GM20000 (cell line): ENCODE measurements at regions not wholly inside any gene's neighbourhood (a gene's known extent, or its start where the extent isn't known, plus 50 kb on each side); places are given as distances from the start of the nearest gene placed in this dataset.

ENCODE experiments used
- DNase-seq: peaks from one replicate; pipeline ENCODE4 v3.0.0; 2012; ENCODE audit warnings: low spot score
- TF ChIP-seq, protein P1 (sequence below): IDR thresholded peaks from 2 replicates; pipeline ENCODE4 v1.5.1; 2012; ENCODE audit warnings: mild to moderate bottlenecking, control low read depth; ENCODE audit errors: extremely low read depth, missing control alignments

DNA sequence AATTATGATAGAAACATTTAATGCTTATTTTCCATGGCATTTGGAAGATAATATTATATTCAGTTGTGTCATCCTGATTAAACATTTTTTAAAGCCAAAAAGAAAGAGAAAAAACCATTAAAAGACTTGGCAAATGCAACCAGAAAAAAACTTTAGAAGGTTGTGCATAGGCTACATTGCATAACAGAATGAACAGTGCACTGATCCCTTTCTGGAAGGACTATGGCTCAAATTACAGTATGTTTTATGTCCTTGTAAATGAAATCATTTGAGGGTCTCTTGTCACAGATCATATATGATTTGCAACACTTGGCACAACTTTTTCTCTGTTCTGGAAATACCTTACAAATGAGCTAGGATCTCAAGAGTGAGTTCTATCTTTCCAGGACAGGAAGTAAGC, 275.2 kb upstream of the FLRT2 start:
- no peak for DNase-seq
- TF ChIP-seq, protein P1, sequence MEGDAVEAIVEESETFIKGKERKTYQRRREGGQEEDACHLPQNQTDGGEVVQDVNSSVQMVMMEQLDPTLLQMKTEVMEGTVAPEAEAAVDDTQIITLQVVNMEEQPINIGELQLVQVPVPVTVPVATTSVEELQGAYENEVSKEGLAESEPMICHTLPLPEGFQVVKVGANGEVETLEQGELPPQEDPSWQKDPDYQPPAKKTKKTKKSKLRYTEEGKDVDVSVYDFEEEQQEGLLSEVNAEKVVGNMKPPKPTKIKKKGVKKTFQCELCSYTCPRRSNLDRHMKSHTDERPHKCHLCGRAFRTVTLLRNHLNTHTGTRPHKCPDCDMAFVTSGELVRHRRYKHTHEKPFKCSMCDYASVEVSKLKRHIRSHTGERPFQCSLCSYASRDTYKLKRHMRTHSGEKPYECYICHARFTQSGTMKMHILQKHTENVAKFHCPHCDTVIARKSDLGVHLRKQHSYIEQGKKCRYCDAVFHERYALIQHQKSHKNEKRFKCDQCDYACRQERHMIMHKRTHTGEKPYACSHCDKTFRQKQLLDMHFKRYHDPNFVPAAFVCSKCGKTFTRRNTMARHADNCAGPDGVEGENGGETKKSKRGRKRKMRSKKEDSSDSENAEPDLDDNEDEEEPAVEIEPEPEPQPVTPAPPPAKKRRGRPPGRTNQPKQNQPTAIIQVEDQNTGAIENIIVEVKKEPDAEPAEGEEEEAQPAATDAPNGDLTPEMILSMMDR = no peak

DNA sequence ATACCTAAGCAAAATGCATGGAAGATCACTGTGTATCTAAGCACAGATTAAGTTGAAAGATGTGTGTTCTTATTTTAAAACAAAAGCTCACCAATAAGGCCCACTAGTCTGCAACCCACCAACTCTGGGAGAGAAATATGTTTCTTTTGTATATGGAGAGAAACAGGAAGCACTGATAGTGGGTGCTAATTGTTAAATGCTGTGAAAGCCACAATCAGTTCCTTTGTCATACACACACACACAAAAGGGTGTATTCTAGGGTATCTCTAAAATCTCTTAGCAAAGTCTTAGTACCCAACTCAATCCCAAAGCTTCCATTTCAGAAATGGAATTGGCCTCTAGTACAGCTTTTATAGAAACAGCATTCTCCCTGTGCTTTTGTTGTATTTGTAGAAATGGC, 272.7 kb upstream of the FLRT2 start:
- DNase-seq = no peak
- TF ChIP-seq, protein P1 = no peak

DNA sequence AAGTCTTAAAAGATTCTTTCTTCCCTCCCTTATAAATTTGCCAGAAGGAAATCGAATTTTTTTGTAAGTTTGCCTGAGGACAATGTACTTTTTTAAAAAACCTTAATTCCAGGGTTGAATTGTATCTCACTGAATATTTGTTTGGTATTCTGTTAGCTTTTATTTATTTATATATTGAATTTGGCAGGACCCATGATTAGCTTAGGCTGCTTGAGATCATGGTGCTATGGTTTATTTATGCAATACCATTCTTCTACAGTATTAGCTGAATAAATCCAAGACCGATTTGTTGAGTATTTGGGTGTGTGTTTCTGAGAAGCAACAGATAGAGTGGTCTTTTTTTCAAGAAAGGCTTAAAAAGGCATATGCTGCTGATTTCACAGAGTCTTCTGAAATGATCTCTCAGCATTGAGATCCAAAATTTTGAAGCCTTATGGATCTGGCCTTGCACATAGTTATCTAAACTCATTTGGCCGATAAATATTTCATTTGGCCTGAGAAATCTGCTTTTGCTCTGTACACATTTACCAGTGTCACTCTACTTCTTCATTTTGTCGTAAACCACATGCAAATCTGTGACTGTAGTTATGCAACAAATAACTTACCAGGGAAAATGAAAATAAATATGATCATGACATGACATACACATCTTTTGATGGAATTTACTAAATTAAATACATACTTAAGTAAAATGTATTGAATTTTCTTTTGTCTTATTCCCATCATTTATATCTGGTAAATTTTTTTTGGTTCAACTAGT, 265.8 kb upstream of the FLRT2 start:
- DNase-seq = no peak
- TF ChIP-seq, protein P1 = no peak

DNA sequence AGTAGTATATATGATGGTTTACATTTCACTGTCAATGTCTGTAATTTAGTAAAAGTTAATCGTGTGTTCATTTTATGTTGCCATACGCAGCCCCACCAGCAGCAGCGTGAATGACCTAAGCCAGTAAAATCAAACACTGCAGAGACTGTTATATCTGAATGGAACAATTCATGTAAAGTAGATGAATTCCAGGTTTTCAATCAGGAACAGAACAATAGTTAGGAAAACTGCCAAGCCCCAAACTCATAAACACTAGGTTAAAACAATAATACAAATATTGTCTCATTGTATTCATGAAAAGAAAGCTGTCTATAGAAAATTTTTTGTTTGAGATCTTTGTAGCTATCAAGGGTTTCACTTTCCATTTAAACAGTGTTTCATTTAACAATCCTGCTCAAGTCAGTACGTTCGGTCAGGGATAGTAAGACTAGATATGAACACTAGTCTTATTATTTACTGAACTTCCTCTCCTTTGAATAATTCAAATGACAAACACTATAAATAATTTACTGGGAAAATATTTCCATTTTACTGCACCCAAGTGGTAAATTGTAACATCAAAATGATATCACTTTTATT, 256.8 kb upstream of the FLRT2 start:
- TF ChIP-seq, protein P1 = no peak
- no peak for DNase-seq

DNA sequence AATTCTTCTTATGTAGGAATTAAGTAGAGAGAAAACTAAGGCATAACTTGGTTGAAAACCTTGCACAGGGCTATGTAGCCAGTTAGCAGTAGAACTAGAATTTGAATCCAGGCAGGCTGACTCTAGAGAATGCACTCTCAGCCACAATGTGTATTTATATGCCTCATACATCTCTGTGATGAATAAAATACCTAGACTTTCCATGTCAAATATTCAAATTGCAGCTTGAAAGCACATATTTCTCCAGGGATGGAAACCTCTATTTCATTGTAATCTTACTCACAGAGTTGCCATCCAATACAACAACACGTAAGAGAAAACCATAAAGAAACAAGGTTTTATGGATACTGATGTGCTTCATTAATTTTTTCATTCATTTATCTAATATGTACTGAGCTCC, 256.0 kb upstream of the FLRT2 start:
- no peak for DNase-seq
- TF ChIP-seq, protein P1 = no peak

DNA sequence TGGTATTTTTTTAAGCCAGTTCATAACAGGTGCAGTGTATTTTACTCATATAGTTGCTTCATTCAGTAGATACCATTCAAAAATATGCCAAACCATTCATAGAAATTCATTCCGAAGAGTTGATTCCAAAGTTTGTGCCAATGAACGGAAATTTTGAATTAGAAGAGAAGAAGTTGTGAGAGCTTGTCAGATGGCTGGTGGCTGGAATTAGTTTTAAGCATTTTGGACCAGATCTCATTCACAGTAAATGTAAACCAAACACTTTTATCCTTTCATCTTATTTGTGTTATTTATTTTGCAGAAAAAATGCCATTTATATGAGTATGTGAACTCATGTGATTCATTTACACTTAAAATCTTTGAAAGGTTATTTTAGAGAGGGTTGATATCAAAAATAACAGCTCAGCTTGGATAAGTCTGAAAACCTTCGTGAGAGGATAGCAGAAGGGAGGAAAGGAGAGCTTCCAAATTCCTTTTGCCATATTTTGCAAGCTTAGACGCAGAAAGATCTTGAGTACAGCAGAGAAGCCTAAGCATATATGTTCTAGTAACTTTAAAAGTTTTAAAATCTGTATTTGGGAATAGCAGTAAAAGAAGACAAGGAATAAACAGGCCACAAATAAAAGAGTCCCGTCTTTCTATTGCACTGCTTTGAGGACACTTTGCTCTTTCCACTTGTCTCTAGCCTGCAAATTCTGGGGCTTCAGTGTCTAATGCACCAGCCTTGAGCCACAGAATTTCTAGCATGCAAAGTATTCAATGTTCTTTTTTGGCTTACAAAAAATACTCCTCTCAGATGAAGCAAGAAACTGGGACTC, 253.6 kb upstream of the FLRT2 start:
- TF ChIP-seq, protein P1 = no peak
- DNase-seq = no peak

DNA sequence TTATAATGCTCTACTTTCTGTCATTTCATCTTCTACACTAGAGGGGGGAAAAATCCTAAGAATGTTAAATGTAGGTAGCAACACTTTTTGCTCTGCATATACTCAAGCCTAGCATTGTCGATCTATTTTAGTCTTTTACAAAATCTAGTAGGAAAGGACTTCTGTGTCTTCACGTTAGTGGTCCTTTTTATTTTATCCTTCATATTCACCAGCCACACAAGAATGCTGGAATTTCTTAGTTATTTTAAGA, 253.0 kb upstream of the FLRT2 start:
- TF ChIP-seq, protein P1 = no peak
- DNase-seq = no peak
